Activated T-helper 1 cell treated with anti-CD3 and anti-CD28 coated beads, Interleukin-12 subunit alpha, Interleukin-12 subunit beta, Interleukin-2, Interleukin-4 antibody, amounts not matched to agents 30 ng/mL and 10 ng/mL and 1 ng/mL, durations not matched to agents 14 hours and 24 hours and 36 hours (primary cell): ENCODE measurements at regions not wholly inside any gene's neighbourhood (a gene's known extent, or its start where the extent isn't known, plus 50 kb on each side); places are given as distances from the start of the nearest gene placed in this dataset.

Experiments used
- DNase-seq: peaks from one replicate; pipeline ENCODE4 v3.0.0; 2021; ENCODE audit warnings: low spot score
- H3K27ac Mint-ChIP-seq: one replicate; pipeline ENCODE4 v1.8.0; 2021; ENCODE audit warnings: mild to moderate bottlenecking, mixed read lengths
- H3K27me3 Mint-ChIP-seq: one replicate; pipeline ENCODE4 v1.8.0; 2022; ENCODE audit warnings: mild to moderate bottlenecking, moderate library complexity, mixed read lengths; ENCODE audit not compliant: insufficient read depth
- H3K36me3 Mint-ChIP-seq: one replicate; pipeline ENCODE4 v1.8.0; 2021; ENCODE audit warnings: low read depth, mixed read lengths
- H3K4me1 Mint-ChIP-seq: one replicate; pipeline ENCODE4 v1.8.0; 2021; ENCODE audit warnings: low read depth, mixed read lengths
- H3K4me3 Mint-ChIP-seq: one replicate; pipeline ENCODE4 v1.8.0; 2021; ENCODE audit warnings: mild to moderate bottlenecking, moderate library complexity, mixed read lengths
- H3K9me3 Mint-ChIP-seq: one replicate; pipeline ENCODE4 v1.8.0; 2021; ENCODE audit warnings: mixed read lengths
- intact Hi-C: fragments of 100-400 bp; cut with micrococcal nuclease; formaldehyde crosslinking; loops from one replicate; pipeline ENCODE4 v1.15.1; 2024

- intact Hi-C loops: no loop called here
- no peak for DNase-seq
- Mint-ChIP-seq H3K4me3 (no peak overlapping the region), H3K9me3 (peaks cover 5% of the 10 kb centered on the region), H3K27me3 (no peaks in the 10 kb centered on the region), H3K27ac (no peak overlapping the region), H3K4me1 (no peaks in the 10 kb centered on the region), H3K36me3 (no peaks in the 10 kb centered on the region)
Observed at GRCh38 chr5:167243463-167243862, 1048.0 kb upstream of the WWC1 start.

GRCh38 chr5:167244583-167244982 is 1046.9 kb upstream of the WWC1 start:
- H3K4me1 Mint-ChIP-seq: no peaks in the 10 kb centered on the region
- peaks cover 5% of the 10 kb centered on the region for H3K9me3 Mint-ChIP-seq
- no peak overlapping the region for H3K27ac Mint-ChIP-seq
- H3K36me3 Mint-ChIP-seq: no peaks in the 10 kb centered on the region
- intact Hi-C loops: no loop called here
- DNase-seq: no peak
- H3K4me3 Mint-ChIP-seq: no peak overlapping the region
- H3K27me3 Mint-ChIP-seq: no peaks in the 10 kb centered on the region

GRCh38 chr5:167245868-167246267 is 1045.6 kb upstream of the WWC1 start:
- no peak for DNase-seq
- no peak overlapping the region for H3K4me3 Mint-ChIP-seq
- peaks cover 8% of the 10 kb centered on the region for H3K9me3 Mint-ChIP-seq
- H3K4me1 Mint-ChIP-seq: no peaks in the 10 kb centered on the region
- H3K27ac Mint-ChIP-seq: no peak overlapping the region
- intact Hi-C loops: no loop called here
- no peaks in the 10 kb centered on the region for H3K27me3 Mint-ChIP-seq
- no peaks in the 10 kb centered on the region for H3K36me3 Mint-ChIP-seq

GRCh38 chr5:167247816-167248215 is 1043.6 kb upstream of the WWC1 start:
- no peak for DNase-seq
- Mint-ChIP-seq H3K9me3 (peaks cover 11% of the 10 kb centered on the region), H3K4me1 (no peaks in the 10 kb centered on the region), H3K4me3 (no peak overlapping the region), H3K36me3 (no peaks in the 10 kb centered on the region), H3K27ac (no peak overlapping the region), H3K27me3 (no peaks in the 10 kb centered on the region)
- intact Hi-C loops: no loop called here

GRCh38 chr5:167248257-167248656 is 1043.2 kb upstream of the WWC1 start:
- Mint-ChIP-seq H3K9me3 (peaks cover 11% of the 10 kb centered on the region), H3K4me1 (no peaks in the 10 kb centered on the region), H3K36me3 (no peaks in the 10 kb centered on the region), H3K27me3 (no peaks in the 10 kb centered on the region), H3K27ac (no peak overlapping the region), H3K4me3 (no peak overlapping the region)
- intact Hi-C loops: no loop called here
- no peak for DNase-seq

- DNase-seq: no peak
- Mint-ChIP-seq H3K27ac (no peak overlapping the region), H3K4me3 (no peak overlapping the region), H3K27me3 (no peaks in the 10 kb centered on the region), H3K4me1 (no peaks in the 10 kb centered on the region), H3K9me3 (peaks cover 6% of the 10 kb centered on the region), H3K36me3 (no peaks in the 10 kb centered on the region)
- intact Hi-C loops: no loop called here
Observed at GRCh38 chr5:167250996-167251395, 1040.4 kb upstream of the WWC1 start.

- H3K9me3 Mint-ChIP-seq: peaks cover 6% of the 10 kb centered on the region
- H3K36me3 Mint-ChIP-seq: no peaks in the 10 kb centered on the region
- no peaks in the 10 kb centered on the region for H3K27me3 Mint-ChIP-seq
- no peak overlapping the region for H3K27ac Mint-ChIP-seq
- no peaks in the 10 kb centered on the region for H3K4me1 Mint-ChIP-seq
- H3K4me3 Mint-ChIP-seq: no peak overlapping the region
- intact Hi-C loops: no loop called here
- DNase-seq: no peak
Observed at GRCh38 chr5:167254132-167254531, 1037.3 kb upstream of the WWC1 start.

GRCh38 chr5:167255926-167256325 is 1035.5 kb upstream of the WWC1 start:
- Mint-ChIP-seq H3K4me1 (no peaks in the 10 kb centered on the region), H3K36me3 (no peaks in the 10 kb centered on the region), H3K4me3 (no peak overlapping the region), H3K27ac (no peak overlapping the region), H3K27me3 (no peaks in the 10 kb centered on the region), H3K9me3 (peaks cover 2% of the 10 kb centered on the region)
- intact Hi-C loops: no loop called here
- no peak for DNase-seq

- intact Hi-C loops: no loop called here
- DNase-seq: no peak
- Mint-ChIP-seq H3K4me1 (no peaks in the 10 kb centered on the region), H3K9me3 (peaks cover 5% of the 10 kb centered on the region), H3K4me3 (no peak overlapping the region), H3K27ac (no peak overlapping the region), H3K36me3 (no peaks in the 10 kb centered on the region), H3K27me3 (no peaks in the 10 kb centered on the region)
Observed at GRCh38 chr5:167259806-167260205, 1031.6 kb upstream of the WWC1 start.

GRCh38 chr5:167261309-167262100 is 1029.9 kb upstream of the WWC1 start:
- intact Hi-C loops: no loop called here
- no peaks in the 10 kb centered on the region for H3K27me3 Mint-ChIP-seq
- peaks cover 5% of the 10 kb centered on the region for H3K9me3 Mint-ChIP-seq
- H3K27ac Mint-ChIP-seq: no peak overlapping the region
- H3K36me3 Mint-ChIP-seq: no peaks in the 10 kb centered on the region
- no peak for DNase-seq
- H3K4me1 Mint-ChIP-seq: no peaks in the 10 kb centered on the region
- H3K4me3 Mint-ChIP-seq: no peak overlapping the region

GRCh38 chr5:167263185-167263584 is 1028.3 kb upstream of the WWC1 start:
- Mint-ChIP-seq H3K9me3 (peaks cover 5% of the 10 kb centered on the region), H3K4me3 (no peak overlapping the region), H3K27ac (no peak overlapping the region), H3K36me3 (no peaks in the 10 kb centered on the region), H3K27me3 (no peaks in the 10 kb centered on the region), H3K4me1 (no peaks in the 10 kb centered on the region)
- DNase-seq: no peak
- intact Hi-C loops: no loop called here

GRCh38 chr5:167264348-167264747 is 1027.1 kb upstream of the WWC1 start:
- H3K4me1 Mint-ChIP-seq: no peaks in the 10 kb centered on the region
- peaks cover 5% of the 10 kb centered on the region for H3K9me3 Mint-ChIP-seq
- intact Hi-C loops: no loop called here
- H3K36me3 Mint-ChIP-seq: no peaks in the 10 kb centered on the region
- no peak overlapping the region for H3K4me3 Mint-ChIP-seq
- no peaks in the 10 kb centered on the region for H3K27me3 Mint-ChIP-seq
- DNase-seq: no peak
- H3K27ac Mint-ChIP-seq: no peak overlapping the region

- Mint-ChIP-seq H3K4me1 (no peaks in the 10 kb centered on the region), H3K36me3 (no peaks in the 10 kb centered on the region), H3K27ac (no peak overlapping the region), H3K27me3 (no peaks in the 10 kb centered on the region), H3K4me3 (no peak overlapping the region), H3K9me3 (peaks cover 8% of the 10 kb centered on the region)
- DNase-seq: no peak
- intact Hi-C loops: no loop called here
Observed at GRCh38 chr5:167268337-167268736, 1023.1 kb upstream of the WWC1 start.

GRCh38 chr5:167269146-167269545 is 1022.3 kb upstream of the WWC1 start:
- Mint-ChIP-seq H3K4me1 (no peaks in the 10 kb centered on the region), H3K9me3 (peaks cover 8% of the 10 kb centered on the region), H3K27me3 (no peaks in the 10 kb centered on the region), H3K36me3 (no peaks in the 10 kb centered on the region), H3K27ac (no peak overlapping the region), H3K4me3 (no peak overlapping the region)
- intact Hi-C loops: no loop called here
- no peak for DNase-seq
